DND-41 (cell line): ENCODE measurements at regions not wholly inside any gene's neighbourhood (a gene's known extent, or its start where the extent isn't known, plus 50 kb on each side); places are given as distances from the start of the nearest gene placed in this dataset.

Source experiments
- ATAC-seq: fragments of 200-7000 bp; cut with Tn5 transposase; 3 replicates; pipeline ENCODE4 v1.9.1; 2021; ENCODE audit warnings: low read depth; ENCODE audit not compliant: insufficient read depth
- DNase-seq: peaks from one replicate; pipeline ENCODE4 v3.0.0-alpha.2; 2020
- H2AFZ ChIP-seq: 2 replicates; pipeline ENCODE4 v1.6.0; 2012; ENCODE audit warnings: low read depth, low read length
- H3K27ac ChIP-seq: 2 replicates; pipeline ENCODE4 v1.5.1; 2012; ENCODE audit warnings: low read length, inconsistent platforms
- H3K27me3 ChIP-seq: fragments of 200-600 bp; sonication (generic); 2 replicates; pipeline ENCODE4 v1.6.0; 2012; ENCODE audit warnings: low read length, mild to moderate bottlenecking, inconsistent platforms; ENCODE audit not compliant: insufficient read depth, poor library complexity
- H3K36me3 ChIP-seq: 2 replicates; pipeline ENCODE4 v1.5.1; 2012; ENCODE audit warnings: low read length, inconsistent platforms; ENCODE audit not compliant: insufficient read depth
- H3K4me1 ChIP-seq: 2 replicates; pipeline ENCODE4 v1.5.1; 2012; ENCODE audit warnings: mild to moderate bottlenecking, low read length; ENCODE audit not compliant: insufficient read depth
- H3K4me2 ChIP-seq: 2 replicates; pipeline ENCODE4 v1.6.0; 2012; ENCODE audit warnings: mild to moderate bottlenecking, moderate library complexity, low read length, inconsistent platforms; ENCODE audit not compliant: insufficient read depth
- H3K4me3 ChIP-seq, 2 experiments: fragments of 200-600 bp in 1 of 2; shearing (Covaris generic) in 1 of 2; 2 replicates each; pipeline ENCODE4 v1.5.1; 2012 to 2016; ENCODE audit warnings: inconsistent platforms in 2 of 2, low read length in 2 of 2, mild to moderate bottlenecking in 2 of 2, low read depth in 1 of 2, moderate library complexity in 1 of 2
- H3K79me2 ChIP-seq: 2 replicates; pipeline ENCODE4 v1.6.0; 2012; ENCODE audit warnings: low read length, inconsistent platforms; ENCODE audit not compliant: insufficient read depth
- H3K9ac ChIP-seq: 2 replicates; pipeline ENCODE4 v1.6.0; 2012; ENCODE audit warnings: low read depth, mild to moderate bottlenecking, inconsistent platforms, low read length, moderate library complexity
- H3K9me3 ChIP-seq: 2 replicates; pipeline ENCODE4 v1.5.1; 2012; ENCODE audit warnings: low read length, moderate library complexity, mild to moderate bottlenecking, inconsistent platforms; ENCODE audit not compliant: insufficient read depth, severe bottlenecking
- H4K20me1 ChIP-seq: 2 replicates; pipeline ENCODE4 v1.6.0; 2012; ENCODE audit warnings: low read length; ENCODE audit not compliant: insufficient read depth
- CTCF ChIP-seq: IDR thresholded peaks from 2 replicates; pipeline ENCODE4 v1.5.1; 2012; ENCODE audit warnings: borderline replicate concordance, low read length, moderate library complexity, mild to moderate bottlenecking; ENCODE audit not compliant: poor library complexity, severe bottlenecking; ENCODE audit errors: extremely low read depth
- EZH2 ChIP-seq: IDR thresholded peaks from 3 replicates; pipeline ENCODE4 v1.6.1; 2012; ENCODE audit warnings: borderline replicate concordance, low read depth, mild to moderate bottlenecking, moderate library complexity, low read length, inconsistent platforms; ENCODE audit not compliant: severe bottlenecking

GRCh38 chr12:19744705-19745218 lies 305.5 kb downstream of the AEBP2 start:
- no peaks in the 10 kb centered on the region for H3K9me3 ChIP-seq
- no peak overlapping the region for H2AFZ ChIP-seq
- H4K20me1 ChIP-seq, result no peaks in the 10 kb centered on the region
- H3K36me3 ChIP-seq, result no peaks in the 10 kb centered on the region
- H3K9ac ChIP-seq, result no peak overlapping the region
- ATAC-seq, result no peak
- no peak for DNase-seq
- no peak overlapping the region for H3K4me2 ChIP-seq
- H3K27me3 ChIP-seq, result peaks cover 8% of the 10 kb centered on the region
- H3K27ac ChIP-seq, result no peak overlapping the region
- no peaks in the 10 kb centered on the region for H3K4me1 ChIP-seq
- H3K79me2 ChIP-seq, result no peaks in the 10 kb centered on the region
- no peak overlapping the region for H3K4me3 ChIP-seq
- no peak for TF ChIP-seq EZH2
- no peak for TF ChIP-seq CTCF

GRCh38 chr12:19746471-19746870 lies 307.2 kb downstream of the AEBP2 start:
- TF ChIP-seq CTCF (no peak), EZH2 (no peak)
- no peak overlapping the region for H3K9ac ChIP-seq
- no peak for ATAC-seq

GRCh38 chr12:19749906-19750574 lies 310.7 kb downstream of the AEBP2 start:
- TF ChIP-seq CTCF (no peak), EZH2 (no peak)
- Histone ChIP-seq H3K9ac (no peak overlapping the region), H2AFZ (no peak overlapping the region), H3K9me3 (no peaks in the 10 kb centered on the region), H3K4me1 (no peaks in the 10 kb centered on the region), H3K27ac (no peak overlapping the region), H3K27me3 (no peaks in the 10 kb centered on the region), H4K20me1 (no peaks in the 10 kb centered on the region), H3K4me2 (no peak overlapping the region), H3K79me2 (no peaks in the 10 kb centered on the region), H3K4me3 (no peak overlapping the region), H3K36me3 (no peaks in the 10 kb centered on the region)
- DNase-seq, result no peak
- no peak for ATAC-seq

More at GRCh38 chr12:19746471-19746870, 307.2 kb downstream of the AEBP2 start:
- no peak overlapping the region for H3K27ac ChIP-seq
- no peaks in the 10 kb centered on the region for H4K20me1 ChIP-seq
- H3K4me1 ChIP-seq, result no peaks in the 10 kb centered on the region
- H2AFZ ChIP-seq, result no peak overlapping the region
- peaks cover 6% of the 10 kb centered on the region for H3K27me3 ChIP-seq
- no peaks in the 10 kb centered on the region for H3K36me3 ChIP-seq
- no peaks in the 10 kb centered on the region for H3K79me2 ChIP-seq
- no peaks in the 10 kb centered on the region for H3K9me3 ChIP-seq
- H3K4me3 ChIP-seq, result no peak overlapping the region
- no peak for DNase-seq
- no peak overlapping the region for H3K4me2 ChIP-seq
